Retinal pigment epithelial cell (primary cell): ENCODE measurements at regions not wholly inside any gene's neighbourhood (a gene's known extent, or its start where the extent isn't known, plus 50 kb on each side); places are given as distances from the start of the nearest gene placed in this dataset.
"Not testable (repeated sequence)": the region's sequence is repeated elsewhere in the genome, so short reads cannot be mapped to it uniquely, and the experiment has no call there.

ENCODE experiments used
- DNase-seq: peaks from one replicate; pipeline ENCODE4 v3.0.0-alpha.2; 2010; ENCODE audit warnings: low read depth
- H3K4me3 ChIP-seq: 2 replicates; pipeline ENCODE4 v1.5.1; 2011; ENCODE audit warnings: mild to moderate bottlenecking, low read length, control low read depth, moderate library complexity
- TF ChIP-seq, protein P1 (sequence below): conservative IDR thresholded peaks from 2 replicates; pipeline ENCODE4 v1.5.1; 2011; ENCODE audit warnings: low read depth, low read length, control low read depth, inconsistent platforms

GRCh38 chr4:164648849-164649212 lies 105.1 kb upstream of the SMIM31 start:
- TF ChIP-seq, protein P1, sequence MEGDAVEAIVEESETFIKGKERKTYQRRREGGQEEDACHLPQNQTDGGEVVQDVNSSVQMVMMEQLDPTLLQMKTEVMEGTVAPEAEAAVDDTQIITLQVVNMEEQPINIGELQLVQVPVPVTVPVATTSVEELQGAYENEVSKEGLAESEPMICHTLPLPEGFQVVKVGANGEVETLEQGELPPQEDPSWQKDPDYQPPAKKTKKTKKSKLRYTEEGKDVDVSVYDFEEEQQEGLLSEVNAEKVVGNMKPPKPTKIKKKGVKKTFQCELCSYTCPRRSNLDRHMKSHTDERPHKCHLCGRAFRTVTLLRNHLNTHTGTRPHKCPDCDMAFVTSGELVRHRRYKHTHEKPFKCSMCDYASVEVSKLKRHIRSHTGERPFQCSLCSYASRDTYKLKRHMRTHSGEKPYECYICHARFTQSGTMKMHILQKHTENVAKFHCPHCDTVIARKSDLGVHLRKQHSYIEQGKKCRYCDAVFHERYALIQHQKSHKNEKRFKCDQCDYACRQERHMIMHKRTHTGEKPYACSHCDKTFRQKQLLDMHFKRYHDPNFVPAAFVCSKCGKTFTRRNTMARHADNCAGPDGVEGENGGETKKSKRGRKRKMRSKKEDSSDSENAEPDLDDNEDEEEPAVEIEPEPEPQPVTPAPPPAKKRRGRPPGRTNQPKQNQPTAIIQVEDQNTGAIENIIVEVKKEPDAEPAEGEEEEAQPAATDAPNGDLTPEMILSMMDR: no peak
- DNase-seq: no peak
- no peak overlapping the region for H3K4me3 ChIP-seq

DNA sequence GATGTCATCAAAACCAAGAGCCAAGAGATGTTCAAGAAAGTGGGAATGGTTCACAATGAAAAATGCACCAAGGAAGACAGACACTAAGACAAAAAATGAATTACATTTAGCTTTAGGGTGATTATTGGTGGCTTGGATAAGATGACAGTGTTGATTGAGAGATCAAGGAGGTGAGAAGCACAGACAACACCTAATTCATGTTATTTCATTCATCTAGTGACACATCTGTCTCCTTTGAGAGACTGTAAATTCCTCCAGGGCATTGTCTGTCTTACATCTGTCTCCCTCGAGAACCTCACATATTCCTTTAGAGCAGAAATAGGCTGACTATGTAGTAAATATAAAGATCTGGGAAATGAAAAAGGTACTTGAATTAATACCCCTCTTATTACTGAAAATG lies 94.2 kb upstream of the SMIM31 start:
- no peak for DNase-seq
- H3K4me3 ChIP-seq: no peak overlapping the region
- TF ChIP-seq, protein P1: no peak

GRCh38 chr4:164676152-164676551 lies 77.8 kb upstream of the SMIM31 start:
- DNase-seq, H3K4me3 ChIP-seq: not testable (repeated sequence)

DNA sequence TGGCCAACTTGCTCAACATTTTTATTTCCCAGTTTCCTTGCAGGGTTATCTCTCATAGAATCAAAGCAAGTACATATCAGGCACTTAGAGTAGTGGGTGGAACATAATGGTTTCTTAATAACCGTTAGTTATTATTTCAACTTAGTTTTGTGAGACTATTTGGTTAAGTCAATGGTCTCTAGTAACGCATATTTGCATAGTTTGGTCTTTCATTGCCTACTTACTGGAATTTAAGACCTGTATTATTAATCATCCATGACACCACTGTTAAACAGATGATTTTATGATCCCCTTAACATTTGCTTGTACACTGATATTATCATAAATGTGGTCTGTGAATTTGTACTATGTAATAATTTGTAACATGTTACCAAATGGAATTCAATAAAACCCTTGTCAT lies 70.9 kb upstream of the SMIM31 start:
- TF ChIP-seq, protein P1: no peak
- H3K4me3 ChIP-seq: no peak overlapping the region
- DNase-seq: no peak

GRCh38 chr4:164695650-164696049 lies 58.3 kb upstream of the SMIM31 start:
- no peak for DNase-seq
- TF ChIP-seq, protein P1: no peak

DNA sequence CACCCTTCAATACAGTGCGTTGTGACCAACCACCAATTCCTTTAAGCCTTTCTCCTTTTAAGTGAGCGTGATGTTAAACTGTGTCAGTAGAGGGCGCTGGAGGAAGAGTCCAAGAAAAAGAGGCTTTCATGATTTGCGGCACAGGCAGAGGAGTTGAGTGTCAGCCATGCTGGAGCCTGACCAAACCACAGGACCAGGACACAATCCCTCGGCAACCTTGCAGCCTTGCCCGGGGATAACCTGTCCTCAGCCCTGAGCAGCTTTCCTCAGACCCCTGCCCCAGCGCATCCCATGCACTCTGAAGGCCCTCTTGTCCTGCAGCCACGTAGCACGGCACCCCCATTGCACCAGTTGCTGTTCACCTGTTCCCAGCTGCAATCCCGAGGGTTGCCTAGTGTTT lies 53.5 kb upstream of the SMIM31 start:
- TF ChIP-seq, protein P1: peak; percentile 40
- no peak overlapping the region for H3K4me3 ChIP-seq
- no peak for DNase-seq

More at GRCh38 chr4:164695650-164696049, 58.3 kb upstream of the SMIM31 start:
- H3K4me3 ChIP-seq: no peak overlapping the region

DNA sequence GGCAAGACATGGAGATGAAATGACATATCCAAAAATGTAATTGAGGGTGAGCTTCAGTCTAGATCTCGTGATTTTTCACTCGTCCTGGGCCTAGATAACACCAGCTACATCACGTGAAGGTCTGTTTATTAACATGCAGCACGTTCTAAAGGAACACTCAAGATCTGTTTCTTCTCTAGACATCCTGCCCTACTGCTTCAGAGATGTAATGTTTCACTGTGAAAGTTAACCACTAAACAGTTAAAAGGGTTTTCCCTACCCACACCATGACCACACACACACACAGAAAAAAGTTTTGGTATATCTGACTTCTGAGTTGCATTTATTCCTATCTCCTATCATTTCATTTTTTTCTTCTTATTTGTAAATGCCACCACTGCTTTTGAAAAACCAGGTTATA lies 52.3 kb upstream of the SMIM31 start:
- no peak overlapping the region for H3K4me3 ChIP-seq
- DNase-seq: no peak
- TF ChIP-seq, protein P1: no peak
